ENCODE measurements at regions not wholly inside any gene's neighbourhood (a gene's known extent, or its start where the extent isn't known, plus 50 kb on each side); places are given as distances from the start of the nearest gene placed in this dataset.

GRCh38 chr11:129593098-129593497 lies 217.4 kb downstream of the BARX2 start:
- H3K4me3 ChIP-seq = no peak overlapping the region
- peak; percentile 94 for ATAC-seq
- H3K4me1 ChIP-seq = no peaks in the 10 kb centered on the region
- intact Hi-C loops (cut with DNase I) = no loop called here
- no peak overlapping the region for H3K27ac ChIP-seq
- peak in 3 of 4 donors; percentile 5 to 41 (median 9) for DNase-seq
- no peaks in the 10 kb centered on the region for H3K27me3 ChIP-seq
- TF ChIP-seq CTCF (IDR thresholded peaks at IDR 0.05) = no peak
- no peaks in the 10 kb centered on the region for H3K9me3 ChIP-seq
- H3K36me3 ChIP-seq = no peaks in the 10 kb centered on the region

GRCh38 chr11:129595038-129595962 lies 219.7 kb downstream of the BARX2 start:
- TF ChIP-seq CTCF (IDR thresholded peaks at IDR 0.05) = no peak
- Histone ChIP-seq H3K27ac (no peak overlapping the region), H3K9me3 (no peaks in the 10 kb centered on the region), H3K27me3 (no peaks in the 10 kb centered on the region), H3K36me3 (no peaks in the 10 kb centered on the region), H3K4me3 (no peak overlapping the region), H3K4me1 (no peaks in the 10 kb centered on the region)
- no peak for ATAC-seq
- intact Hi-C loops (cut with DNase I) = no loop called here
- DNase-seq = no peak

GRCh38 chr11:129596351-129596750 lies 219.3 kb upstream of the TMEM45B start:
- no peaks in the 10 kb centered on the region for H3K36me3 ChIP-seq
- no peak for ATAC-seq
- intact Hi-C loops (cut with DNase I) = no loop called here
- no peaks in the 10 kb centered on the region for H3K4me1 ChIP-seq
- DNase-seq = no peak
- H3K27me3 ChIP-seq = no peaks in the 10 kb centered on the region
- H3K9me3 ChIP-seq = no peaks in the 10 kb centered on the region
- no peak overlapping the region for H3K27ac ChIP-seq
- TF ChIP-seq CTCF (IDR thresholded peaks at IDR 0.05) = no peak
- no peak overlapping the region for H3K4me3 ChIP-seq

GRCh38 chr11:129598378-129598777 lies 217.3 kb upstream of the TMEM45B start:
- no peak for DNase-seq
- intact Hi-C loops (cut with DNase I) = no loop called here
- no peak for TF ChIP-seq CTCF (IDR thresholded peaks at IDR 0.05)
- H3K4me1 ChIP-seq = no peaks in the 10 kb centered on the region
- no peaks in the 10 kb centered on the region for H3K9me3 ChIP-seq
- no peak overlapping the region for H3K27ac ChIP-seq
- ATAC-seq = no peak
- H3K36me3 ChIP-seq = no peaks in the 10 kb centered on the region
- no peak overlapping the region for H3K4me3 ChIP-seq
- no peaks in the 10 kb centered on the region for H3K27me3 ChIP-seq

- no peak for DNase-seq
- no peak overlapping the region for H3K27ac ChIP-seq
- H3K4me1 ChIP-seq = no peaks in the 10 kb centered on the region
- H3K9me3 ChIP-seq = no peaks in the 10 kb centered on the region
- TF ChIP-seq CTCF (IDR thresholded peaks at IDR 0.05) = no peak
- no peak overlapping the region for H3K4me3 ChIP-seq
- no peak for ATAC-seq
- no peaks in the 10 kb centered on the region for H3K36me3 ChIP-seq
- H3K27me3 ChIP-seq = no peaks in the 10 kb centered on the region
- intact Hi-C loops (cut with DNase I) = no loop called here
Observed at GRCh38 chr11:129605815-129606214, 209.8 kb upstream of the TMEM45B start.

Measured in left lung (tissue), 4 donors.